ENCODE measurements at regions not wholly inside any gene's neighbourhood (a gene's known extent, or its start where the extent isn't known, plus 50 kb on each side); places are given as distances from the start of the nearest gene placed in this dataset.

DNA sequence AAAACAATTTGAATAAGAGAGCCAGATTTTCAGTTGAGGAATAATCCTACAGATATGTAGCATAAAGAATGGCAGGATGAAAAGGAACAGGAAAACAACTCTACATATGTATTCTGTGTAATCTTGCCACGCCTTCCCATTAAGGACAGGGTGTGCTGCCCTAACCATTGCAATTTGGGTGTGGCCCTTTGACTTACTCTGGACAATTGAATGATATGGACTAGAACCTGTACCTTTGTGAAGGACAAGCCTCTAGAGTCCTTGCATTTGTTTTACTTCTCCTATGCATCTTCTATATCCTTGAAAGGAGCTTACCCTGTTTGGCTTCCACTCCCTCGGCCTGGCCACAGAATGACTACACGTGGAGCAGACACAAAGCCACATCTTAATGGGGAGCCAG is 1261.6 kb upstream of the GBE1 start:
- Histone ChIP-seq H3K27me3 (ENCODE audit: control insufficient read depth, extremely low read depth, insufficient read depth, low read length) (no peaks in the 10 kb centered on the region), H3K9me3 (ENCODE audit: control insufficient read depth, low read depth, low read length) (no peaks in the 10 kb centered on the region), H2AFZ (ENCODE audit: control insufficient read depth, low read length) (no peak overlapping the region), H3K36me3 (ENCODE audit: control insufficient read depth in 2 of 2, extremely low read depth in 1 of 2, insufficient read depth in 2 of 2, low read length in 2 of 2) (no peaks in the 10 kb centered on the region), H3K4me3 (ENCODE audit: control insufficient read depth in 2 of 3, extremely low read depth in 1 of 3, insufficient read depth in 2 of 3, low read depth in 1 of 3, low read length in 3 of 3) (no peak overlapping the region), H3K4me2 (ENCODE audit: control insufficient read depth, extremely low read depth, insufficient read depth, low read depth, low read length) (no peak overlapping the region), H4K20me1 (ENCODE audit: control insufficient read depth, extremely low read depth, insufficient read depth, low read length) (no peaks in the 10 kb centered on the region), H3K9ac (ENCODE audit: control insufficient read depth, extremely low read depth, insufficient read depth, low read length) (no peak overlapping the region), H3K27ac (ENCODE audit: control insufficient read depth, insufficient read depth, low read length) (no peak overlapping the region), H3K4me1 (ENCODE audit: control insufficient read depth, extremely low read depth, insufficient read depth, low read length) (no peaks in the 10 kb centered on the region), H3K9me1 (ENCODE audit: control insufficient read depth, extremely low read depth, insufficient read depth, low read length) (no peaks in the 10 kb centered on the region), H3K79me2 (ENCODE audit: control insufficient read depth, insufficient read depth, low read length) (no peaks in the 10 kb centered on the region)
- FAIRE-seq (no peak), DNase-seq (ENCODE audit: low read depth, low spot score) (no peak)
- dilution Hi-C loops (cut with MboI; ENCODE audit: extremely low pct_ligation_motif_present, low sequenced_read_pairs), result no loop called here
- TF ChIP-seq, protein P1, sequence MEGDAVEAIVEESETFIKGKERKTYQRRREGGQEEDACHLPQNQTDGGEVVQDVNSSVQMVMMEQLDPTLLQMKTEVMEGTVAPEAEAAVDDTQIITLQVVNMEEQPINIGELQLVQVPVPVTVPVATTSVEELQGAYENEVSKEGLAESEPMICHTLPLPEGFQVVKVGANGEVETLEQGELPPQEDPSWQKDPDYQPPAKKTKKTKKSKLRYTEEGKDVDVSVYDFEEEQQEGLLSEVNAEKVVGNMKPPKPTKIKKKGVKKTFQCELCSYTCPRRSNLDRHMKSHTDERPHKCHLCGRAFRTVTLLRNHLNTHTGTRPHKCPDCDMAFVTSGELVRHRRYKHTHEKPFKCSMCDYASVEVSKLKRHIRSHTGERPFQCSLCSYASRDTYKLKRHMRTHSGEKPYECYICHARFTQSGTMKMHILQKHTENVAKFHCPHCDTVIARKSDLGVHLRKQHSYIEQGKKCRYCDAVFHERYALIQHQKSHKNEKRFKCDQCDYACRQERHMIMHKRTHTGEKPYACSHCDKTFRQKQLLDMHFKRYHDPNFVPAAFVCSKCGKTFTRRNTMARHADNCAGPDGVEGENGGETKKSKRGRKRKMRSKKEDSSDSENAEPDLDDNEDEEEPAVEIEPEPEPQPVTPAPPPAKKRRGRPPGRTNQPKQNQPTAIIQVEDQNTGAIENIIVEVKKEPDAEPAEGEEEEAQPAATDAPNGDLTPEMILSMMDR (optimal IDR thresholded peaks at IDR 0.05 in 1 of 3, IDR thresholded peaks at IDR 0.05 in 1 of 3, conservative IDR thresholded peaks at IDR 0.05 in 1 of 3; ENCODE audit: extremely low read depth in 1 of 3, insufficient read depth in 2 of 3, low read length in 3 of 3), result no peak
- TF ChIP-seq EZH2 (IDR thresholded peaks at IDR 0.05; ENCODE audit: low read length), result no peak

DNA sequence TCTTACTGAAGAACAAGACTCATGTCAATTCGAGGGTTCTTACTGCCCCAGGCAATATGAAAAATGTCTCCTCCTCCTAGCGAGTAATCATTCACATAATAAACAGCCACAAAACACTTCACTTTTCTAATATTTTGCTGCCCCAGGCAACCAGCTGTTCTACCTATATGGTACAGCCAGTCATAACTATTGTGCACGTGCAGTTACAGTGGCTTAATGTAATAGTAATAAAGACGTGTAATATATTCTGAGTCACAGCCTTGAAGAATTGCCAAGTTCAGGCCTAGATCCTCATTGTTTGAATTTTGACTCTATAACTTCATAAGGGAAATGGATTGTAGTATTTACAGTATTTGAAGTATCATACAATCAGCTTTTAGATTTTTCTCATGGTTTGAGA is 1250.0 kb upstream of the GBE1 start:
- Histone ChIP-seq H3K9ac (ENCODE audit: control insufficient read depth, extremely low read depth, insufficient read depth, low read length) (no peak overlapping the region), H3K27ac (ENCODE audit: control insufficient read depth, insufficient read depth, low read length) (no peak overlapping the region), H3K79me2 (ENCODE audit: control insufficient read depth, insufficient read depth, low read length) (no peaks in the 10 kb centered on the region), H3K4me3 (ENCODE audit: control insufficient read depth in 2 of 3, extremely low read depth in 1 of 3, insufficient read depth in 2 of 3, low read depth in 1 of 3, low read length in 3 of 3) (no peak overlapping the region), H4K20me1 (ENCODE audit: control insufficient read depth, extremely low read depth, insufficient read depth, low read length) (no peaks in the 10 kb centered on the region), H3K9me1 (ENCODE audit: control insufficient read depth, extremely low read depth, insufficient read depth, low read length) (no peaks in the 10 kb centered on the region), H3K36me3 (ENCODE audit: control insufficient read depth in 2 of 2, extremely low read depth in 1 of 2, insufficient read depth in 2 of 2, low read length in 2 of 2) (no peaks in the 10 kb centered on the region), H3K27me3 (ENCODE audit: control insufficient read depth, extremely low read depth, insufficient read depth, low read length) (no peaks in the 10 kb centered on the region), H2AFZ (ENCODE audit: control insufficient read depth, low read length) (no peak overlapping the region), H3K4me2 (ENCODE audit: control insufficient read depth, extremely low read depth, insufficient read depth, low read depth, low read length) (no peak overlapping the region), H3K9me3 (ENCODE audit: control insufficient read depth, low read depth, low read length) (no peaks in the 10 kb centered on the region), H3K4me1 (ENCODE audit: control insufficient read depth, extremely low read depth, insufficient read depth, low read length) (peaks cover 2% of the 10 kb centered on the region)
- dilution Hi-C loops (cut with MboI; ENCODE audit: extremely low pct_ligation_motif_present, low sequenced_read_pairs), result no loop called here
- FAIRE-seq (no peak), DNase-seq (ENCODE audit: low read depth, low spot score) (peak; percentile 35)
- TF ChIP-seq, protein P1 (optimal IDR thresholded peaks at IDR 0.05 in 1 of 3, IDR thresholded peaks at IDR 0.05 in 1 of 3, conservative IDR thresholded peaks at IDR 0.05 in 1 of 3; ENCODE audit: extremely low read depth in 1 of 3, insufficient read depth in 2 of 3, low read length in 3 of 3), result no peak
- TF ChIP-seq EZH2 (IDR thresholded peaks at IDR 0.05; ENCODE audit: low read length), result no peak

Measured in keratinocyte (primary cell).